Common myeloid progenitor, CD34-positive (primary cell): ENCODE measurements at regions not wholly inside any gene's neighbourhood (a gene's known extent, or its start where the extent isn't known, plus 50 kb on each side); places are given as distances from the start of the nearest gene placed in this dataset.

Experiments used
- CTCF ChIA-PET: fragments of 350-600 bp; sonication (Branson Sonifier 250); formaldehyde crosslinking; loops from one replicate; lab custom pipeline; 2021; ENCODE audit warnings: antibody characterized with exemption; lab: Charles Lee
- POLR2A ChIA-PET: fragments of 350-600 bp; sonication (Branson Sonifier 250); formaldehyde crosslinking; loops from one replicate; lab custom pipeline; 2021; ENCODE audit warnings: antibody characterized with exemption; lab: Charles Lee
- DNase-seq, 3 donors: peaks; one replicate each; pipeline versions ENCODE4 v3.0.0 to v3.0.0-alpha.2; 2013
- H3K27ac ChIP-seq, 2 experiments: 1 replicate in 1 of 2; 2 replicates in 1 of 2; pipeline ENCODE4 v1.7.0; 2013; ENCODE audit warnings: inconsistent platforms in 2 of 2, low read length in 2 of 2, mild to moderate bottlenecking in 2 of 2, low read depth in 1 of 2, moderate library complexity in 1 of 2; ENCODE audit not compliant: severe bottlenecking in 2 of 2, insufficient read depth in 1 of 2, poor library complexity in 1 of 2
- H3K27me3 ChIP-seq, 5 experiments: replicated peaks in 2 of 5; 1 replicate in 3 of 5; 2 replicates in 2 of 5; pipeline versions ENCODE4 v1.6.1 to v1.7.0; 2013; ENCODE audit warnings: low read length in 4 of 5, mild to moderate bottlenecking in 2 of 5, moderate library complexity in 2 of 5, inconsistent platforms in 1 of 5; ENCODE audit not compliant: insufficient read depth in 5 of 5, control insufficient read depth in 4 of 5
- H3K36me3 ChIP-seq, 4 experiments: 1 replicate in 2 of 4; 2 replicates in 2 of 4; pipeline versions ENCODE4 v1.6.1 to v1.7.0; 2013; ENCODE audit warnings: low read length in 3 of 4, control low read depth in 1 of 4, mild to moderate bottlenecking in 1 of 4; ENCODE audit not compliant: control insufficient read depth in 4 of 4, insufficient read depth in 4 of 4
- H3K4me1 ChIP-seq, 4 experiments: 1 replicate in 3 of 4; 2 replicates in 1 of 4; pipeline versions ENCODE4 v1.6.1 to v1.7.1; 2013; ENCODE audit warnings: low read length in 3 of 4, mild to moderate bottlenecking in 3 of 4, control low read depth in 1 of 4, inconsistent platforms in 1 of 4, moderate library complexity in 1 of 4; ENCODE audit not compliant: control insufficient read depth in 4 of 4, insufficient read depth in 4 of 4; ENCODE audit errors: control extremely low read depth in 1 of 4
- H3K4me3 ChIP-seq, 7 experiments: 1 replicate in 4 of 7; 2 replicates in 3 of 7; pipeline versions ENCODE4 v1.5.1 to v1.7.0; 2013; ENCODE audit warnings: mild to moderate bottlenecking in 7 of 7, low read length in 6 of 7, moderate library complexity in 6 of 7, inconsistent platforms in 2 of 7, low read depth in 2 of 7, control low read depth in 1 of 7; ENCODE audit not compliant: insufficient read depth in 4 of 7, control insufficient read depth in 1 of 7; ENCODE audit errors: extremely low read depth in 1 of 7
- H3K9me3 ChIP-seq, 5 experiments: 1 replicate in 4 of 5; 2 replicates in 1 of 5; pipeline versions ENCODE4 v1.6.1 to v1.7.1; 2013; ENCODE audit warnings: low read length in 4 of 5, mild to moderate bottlenecking in 2 of 5, inconsistent platforms in 1 of 5, low read depth in 1 of 5, moderate library complexity in 1 of 5; ENCODE audit not compliant: control insufficient read depth in 4 of 5, insufficient read depth in 2 of 5; ENCODE audit errors: control extremely low read depth in 1 of 5
- WGBS: methylation state at CpG from one replicate; pipeline ENCODE4 v1.1.5; 2013; ENCODE audit not compliant: insufficient coverage; 5-methylcytosine and 5-hydroxymethylcytosine counted together

- POLR2A ChIA-PET: no interaction called here
These were observed 161.0 kb downstream of the SLC25A46 start for GRCh38 chr5:110899566-110900412.

GRCh38 chr5:110900829-110901228, 162.0 kb downstream of the SLC25A46 start:
- H3K27me3 ChIP-seq: no peaks in the 10 kb centered on the region
- no peaks in the 10 kb centered on the region for H3K4me1 ChIP-seq
- no peaks in the 10 kb centered on the region for H3K36me3 ChIP-seq
- no peaks in the 10 kb centered on the region for H3K9me3 ChIP-seq
- ChIA-PET POLR2A (no interaction called here), CTCF (no interaction called here)
- no peak for DNase-seq
- H3K4me3 ChIP-seq: no peak overlapping the region
- WGBS: no CpG with 5 or more reads among the region's 2 CpGs
- H3K27ac ChIP-seq: no peak overlapping the region

More at GRCh38 chr5:110899566-110900412, 161.0 kb downstream of the SLC25A46 start:
- H3K36me3 ChIP-seq: no peaks in the 10 kb centered on the region
- DNase-seq: no peak
- CTCF ChIA-PET: no interaction called here
- H3K4me3 ChIP-seq: no peak overlapping the region
- no peak overlapping the region for H3K27ac ChIP-seq
- 57% methylated on average over 1 of the region's 4 CpGs for WGBS
- H3K9me3 ChIP-seq: no peaks in the 10 kb centered on the region
- no peaks in the 10 kb centered on the region for H3K27me3 ChIP-seq
- no peaks in the 10 kb centered on the region for H3K4me1 ChIP-seq

GRCh38 chr5:110903966-110904365, 165.2 kb downstream of the SLC25A46 start:
- WGBS: no CpG with 5 or more reads among the region's 3 CpGs
- ChIA-PET CTCF (no interaction called here), POLR2A (no interaction called here)
- DNase-seq: no peak
- Histone ChIP-seq H3K9me3 (no peaks in the 10 kb centered on the region), H3K4me1 (no peaks in the 10 kb centered on the region), H3K36me3 (no peaks in the 10 kb centered on the region), H3K27me3 (no peaks in the 10 kb centered on the region), H3K27ac (no peak overlapping the region), H3K4me3 (no peak overlapping the region)

GRCh38 chr5:110908848-110909247, 162.7 kb upstream of the TSLP start:
- Histone ChIP-seq H3K4me1 (no peaks in the 10 kb centered on the region), H3K4me3 (no peak overlapping the region), H3K9me3 (no peaks in the 10 kb centered on the region), H3K27me3 (no peaks in the 10 kb centered on the region), H3K27ac (no peak overlapping the region), H3K36me3 (no peaks in the 10 kb centered on the region)
- CTCF ChIA-PET: no interaction called here
- POLR2A ChIA-PET: no interaction called here
- DNase-seq: no peak

GRCh38 chr5:110909415-110909814, 162.1 kb upstream of the TSLP start:
- WGBS: no CpG with 5 or more reads among the region's 1 CpG
- DNase-seq: no peak
- no peak overlapping the region for H3K4me3 ChIP-seq
- H3K4me1 ChIP-seq: no peaks in the 10 kb centered on the region
- H3K27ac ChIP-seq: no peak overlapping the region
- H3K36me3 ChIP-seq: no peaks in the 10 kb centered on the region
- no peaks in the 10 kb centered on the region for H3K27me3 ChIP-seq
- H3K9me3 ChIP-seq: no peaks in the 10 kb centered on the region
- ChIA-PET POLR2A (no interaction called here), CTCF (no interaction called here)

- ChIA-PET POLR2A (no interaction called here), CTCF (no interaction called here)
- DNase-seq: no peak
- Histone ChIP-seq H3K27ac (no peak overlapping the region), H3K27me3 (no peaks in the 10 kb centered on the region), H3K4me1 (no peaks in the 10 kb centered on the region), H3K36me3 (no peaks in the 10 kb centered on the region), H3K4me3 (no peak overlapping the region), H3K9me3 (no peaks in the 10 kb centered on the region)
These were observed 161.6 kb upstream of the TSLP start for GRCh38 chr5:110909950-110910349.

- WGBS: no CpG with 5 or more reads among the region's 1 CpG
- no peaks in the 10 kb centered on the region for H3K36me3 ChIP-seq
- no peak overlapping the region for H3K4me3 ChIP-seq
- H3K4me1 ChIP-seq: no peaks in the 10 kb centered on the region
- POLR2A ChIA-PET: no interaction called here
- no peaks in the 10 kb centered on the region for H3K27me3 ChIP-seq
- CTCF ChIA-PET: no interaction called here
- DNase-seq: no peak
- H3K9me3 ChIP-seq: no peaks in the 10 kb centered on the region
- no peak overlapping the region for H3K27ac ChIP-seq
These were observed 158.3 kb upstream of the TSLP start for GRCh38 chr5:110913221-110913620.
